ENCODE measurements at regions not wholly inside any gene's neighbourhood (a gene's known extent, or its start where the extent isn't known, plus 50 kb on each side); places are given as distances from the start of the nearest gene placed in this dataset.

GRCh38 chr18:78636260-78636659 is 343.4 kb upstream of the SALL3 start:
- TF ChIP-seq CTCF (IDR thresholded peaks at IDR 0.05) (no peak), POLR2A (IDR thresholded peaks at IDR 0.05) (no peak)
